Ishikawa (cell line): ENCODE measurements at regions not wholly inside any gene's neighbourhood (a gene's known extent, or its start where the extent isn't known, plus 50 kb on each side); places are given as distances from the start of the nearest gene placed in this dataset.

Experiments used
- CEBPB ChIP-seq: IDR thresholded peaks from 2 replicates; pipeline ENCODE4 v1.6.1; 2012
- CREB1 ChIP-seq: IDR thresholded peaks from 2 replicates; pipeline ENCODE4 v1.6.1; 2012; ENCODE audit warnings: low read depth
- EGR1 ChIP-seq: IDR thresholded peaks from 2 replicates; pipeline ENCODE4 v1.6.1; 2012
- EP300 ChIP-seq: IDR thresholded peaks from 2 replicates; pipeline ENCODE4 v1.6.1; 2012; ENCODE audit warnings: borderline replicate concordance
- FOXM1 ChIP-seq: IDR thresholded peaks from 2 replicates; pipeline ENCODE4 v1.6.1; 2012; ENCODE audit warnings: low read depth, borderline replicate concordance
- MAX ChIP-seq: IDR thresholded peaks from 2 replicates; pipeline ENCODE4 v1.6.1; 2012
- NFIC ChIP-seq: IDR thresholded peaks from 2 replicates; pipeline ENCODE4 v1.6.1; 2012
- RAD21 ChIP-seq: IDR thresholded peaks from 2 replicates; pipeline ENCODE4 v1.6.1; 2012; ENCODE audit warnings: low read depth
- REST ChIP-seq: IDR thresholded peaks from 2 replicates; pipeline ENCODE4 v1.6.1; 2012; ENCODE audit warnings: low read depth, mild to moderate bottlenecking
- TAF1 ChIP-seq: IDR thresholded peaks from 2 replicates; pipeline ENCODE4 v1.6.1; 2012; ENCODE audit warnings: low read depth, mild to moderate bottlenecking
- TCF12 ChIP-seq: IDR thresholded peaks from 2 replicates; pipeline ENCODE4 v1.6.1; 2012; ENCODE audit warnings: low read depth
- TEAD4 ChIP-seq: IDR thresholded peaks from 2 replicates; pipeline ENCODE4 v1.6.1; 2012
- YY1 ChIP-seq: IDR thresholded peaks from 2 replicates; pipeline ENCODE4 v1.6.1; 2012; ENCODE audit warnings: low read depth
- ZBTB7A ChIP-seq: IDR thresholded peaks from 2 replicates; pipeline ENCODE4 v1.6.1; 2012; ENCODE audit warnings: low read depth
- TF ChIP-seq, protein P1 (sequence below): IDR thresholded peaks from 2 replicates; pipeline ENCODE4 v1.6.1; 2012

DNA sequence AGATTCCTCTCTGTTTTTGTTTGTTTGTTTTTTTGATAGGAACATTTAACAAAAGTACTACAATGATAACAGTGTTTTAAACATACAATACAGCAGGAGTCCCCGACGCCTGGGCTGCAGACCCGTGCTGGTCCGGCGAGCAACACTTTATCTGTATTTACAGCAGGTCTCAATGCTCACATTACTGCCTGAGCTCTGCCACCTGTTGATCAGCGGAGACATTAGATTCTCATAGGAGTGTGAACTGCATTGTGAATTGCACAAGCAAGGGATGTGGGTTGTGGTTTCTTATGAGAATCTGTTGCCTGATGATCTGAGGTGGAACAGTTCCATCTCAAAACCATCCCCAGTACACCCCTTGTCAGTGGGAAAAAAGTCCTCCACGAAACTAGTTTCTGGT is 1068.5 kb upstream of the CDH10 start:
- TF ChIP-seq FOXM1: no peak
- TF ChIP-seq EP300: no peak
- TF ChIP-seq REST: no peak
- no peak for TF ChIP-seq YY1
- TF ChIP-seq NFIC: no peak
- no peak for TF ChIP-seq CREB1
- no peak for TF ChIP-seq ZBTB7A
- TF ChIP-seq TAF1: no peak
- no peak for TF ChIP-seq MAX

- no peak for TF ChIP-seq YY1
- TF ChIP-seq RAD21: no peak
- TF ChIP-seq CEBPB: no peak
- TF ChIP-seq CREB1: no peak
- TF ChIP-seq ZBTB7A: no peak
- no peak for TF ChIP-seq FOXM1
- TF ChIP-seq, protein P1, sequence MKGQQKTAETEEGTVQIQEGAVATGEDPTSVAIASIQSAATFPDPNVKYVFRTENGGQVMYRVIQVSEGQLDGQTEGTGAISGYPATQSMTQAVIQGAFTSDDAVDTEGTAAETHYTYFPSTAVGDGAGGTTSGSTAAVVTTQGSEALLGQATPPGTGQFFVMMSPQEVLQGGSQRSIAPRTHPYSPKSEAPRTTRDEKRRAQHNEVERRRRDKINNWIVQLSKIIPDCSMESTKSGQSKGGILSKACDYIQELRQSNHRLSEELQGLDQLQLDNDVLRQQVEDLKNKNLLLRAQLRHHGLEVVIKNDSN: no peak
- TF ChIP-seq REST: no peak
- no peak for TF ChIP-seq NFIC
- no peak for TF ChIP-seq TCF12
Observed at GRCh38 chr5:25707093-25707492, 1062.3 kb upstream of the CDH10 start.

DNA sequence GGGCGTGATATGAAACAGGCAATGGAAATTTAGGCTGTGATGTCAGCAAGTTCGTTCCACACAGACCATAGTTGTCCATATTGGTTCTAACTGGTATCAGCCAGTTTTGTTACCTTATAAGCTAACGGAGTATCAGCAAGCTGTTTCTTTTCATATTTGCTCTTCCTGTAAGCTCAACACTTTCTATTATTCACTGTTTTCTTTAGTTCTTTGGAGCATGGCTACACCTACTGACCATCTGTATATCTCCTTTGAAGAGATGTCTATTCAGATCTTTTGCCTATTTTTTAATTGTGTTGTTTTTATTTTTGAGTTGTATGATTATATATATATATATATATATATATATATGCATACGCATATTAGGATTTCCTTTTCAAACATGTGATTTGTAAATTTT is 1057.2 kb upstream of the CDH10 start:
- TF ChIP-seq CREB1: no peak
- no peak for TF ChIP-seq TAF1
- TF ChIP-seq, protein P1: no peak
- TF ChIP-seq MAX: no peak
- no peak for TF ChIP-seq TEAD4
- no peak for TF ChIP-seq ZBTB7A
- no peak for TF ChIP-seq YY1
- no peak for TF ChIP-seq CEBPB
- TF ChIP-seq RAD21: no peak
- TF ChIP-seq REST: no peak
- TF ChIP-seq EP300: no peak
- TF ChIP-seq EGR1: no peak
- TF ChIP-seq FOXM1: no peak
- no peak for TF ChIP-seq NFIC

GRCh38 chr5:25694801-25695200 is 1050.0 kb upstream of the CDH10 start:
- TF ChIP-seq TAF1 (no peak), YY1 (no peak), CEBPB (no peak), ZBTB7A (no peak), CREB1 (no peak), MAX (no peak), TCF12 (no peak)
- TF ChIP-seq, protein P1: no peak
